Adrenal gland (tissue), 5 donors: ENCODE measurements at regions not wholly inside any gene's neighbourhood (a gene's known extent, or its start where the extent isn't known, plus 50 kb on each side); places are given as distances from the start of the nearest gene placed in this dataset.

ENCODE experiments used
- POLR2A ChIP-seq, 2 donors: fragments of 450-650 bp; IDR thresholded peaks; one replicate each; pipeline ENCODE4 v1.6.1; 2017; ENCODE audit warnings: antibody characterized with exemption in 2 of 2, mild to moderate bottlenecking in 2 of 2, moderate library complexity in 1 of 2
- TF ChIP-seq, protein P1 (sequence below), 6 experiments: fragments of 450-650 bp in 4 of 6; fragments of 200-600 bp in 2 of 6; sonication (generic) in 1 of 6; IDR thresholded peaks; 1 replicate in 5 of 6; 2 replicates in 1 of 6; pipeline versions ENCODE4 v1.5.1 to v1.8.0; 2016 to 2021; ENCODE audit warnings: antibody characterized with exemption in 6 of 6, mild to moderate bottlenecking in 2 of 6, moderate library complexity in 1 of 6
- donor health status: DM: no; HTN: no; CAD: no.

DNA sequence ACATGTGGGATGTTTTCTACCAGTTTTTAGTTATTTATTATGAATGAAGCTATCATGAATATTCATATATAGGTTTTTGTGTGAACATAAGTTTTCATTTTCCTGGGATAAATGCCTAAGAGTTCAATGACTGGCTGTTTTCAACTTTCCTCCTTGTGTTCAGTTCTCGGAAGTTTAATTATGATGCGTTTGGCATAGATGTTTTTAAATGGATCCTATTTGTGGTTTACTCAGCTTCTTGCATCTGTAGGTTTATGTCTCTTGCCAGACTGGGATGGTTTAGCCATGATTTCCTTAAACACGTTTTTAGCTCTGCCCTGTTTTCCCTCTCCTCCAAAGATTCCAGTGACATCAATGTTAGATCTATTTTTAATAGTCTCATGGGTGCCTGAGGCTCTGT lies 411.1 kb upstream of the CDH4 start:
- TF ChIP-seq, protein P1, sequence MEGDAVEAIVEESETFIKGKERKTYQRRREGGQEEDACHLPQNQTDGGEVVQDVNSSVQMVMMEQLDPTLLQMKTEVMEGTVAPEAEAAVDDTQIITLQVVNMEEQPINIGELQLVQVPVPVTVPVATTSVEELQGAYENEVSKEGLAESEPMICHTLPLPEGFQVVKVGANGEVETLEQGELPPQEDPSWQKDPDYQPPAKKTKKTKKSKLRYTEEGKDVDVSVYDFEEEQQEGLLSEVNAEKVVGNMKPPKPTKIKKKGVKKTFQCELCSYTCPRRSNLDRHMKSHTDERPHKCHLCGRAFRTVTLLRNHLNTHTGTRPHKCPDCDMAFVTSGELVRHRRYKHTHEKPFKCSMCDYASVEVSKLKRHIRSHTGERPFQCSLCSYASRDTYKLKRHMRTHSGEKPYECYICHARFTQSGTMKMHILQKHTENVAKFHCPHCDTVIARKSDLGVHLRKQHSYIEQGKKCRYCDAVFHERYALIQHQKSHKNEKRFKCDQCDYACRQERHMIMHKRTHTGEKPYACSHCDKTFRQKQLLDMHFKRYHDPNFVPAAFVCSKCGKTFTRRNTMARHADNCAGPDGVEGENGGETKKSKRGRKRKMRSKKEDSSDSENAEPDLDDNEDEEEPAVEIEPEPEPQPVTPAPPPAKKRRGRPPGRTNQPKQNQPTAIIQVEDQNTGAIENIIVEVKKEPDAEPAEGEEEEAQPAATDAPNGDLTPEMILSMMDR (IDR thresholded peaks at IDR 0.05): no peak
- TF ChIP-seq POLR2A (IDR thresholded peaks at IDR 0.05): no peak
